H7 (cell line): ENCODE measurements at regions not wholly inside any gene's neighbourhood (a gene's known extent, or its start where the extent isn't known, plus 50 kb on each side); places are given as distances from the start of the nearest gene placed in this dataset.
A peak's percentile ranks its signal among the peaks of the same experiment; 100 is the strongest.
"Not testable (repeated sequence)": the region's sequence is repeated elsewhere in the genome, so short reads cannot be mapped to it uniquely, and the experiment has no call there.

Source experiments
- DNase-seq: peaks from one replicate; pipeline ENCODE4 v3.0.0; 2012
- H3K27me3 ChIP-seq: 2 replicates; pipeline ENCODE4 v1.6.0; 2011; ENCODE audit warnings: mild to moderate bottlenecking, low read length; ENCODE audit not compliant: control insufficient read depth, insufficient read depth
- H3K36me3 ChIP-seq: replicated peaks from 2 replicates; pipeline ENCODE4 v1.5.1; 2011; ENCODE audit warnings: low read length; ENCODE audit not compliant: control insufficient read depth, insufficient read depth
- H3K4me3 ChIP-seq: 2 replicates; pipeline ENCODE4 v1.5.1; 2011; ENCODE audit warnings: low read depth, mild to moderate bottlenecking, control low read depth, low read length, moderate library complexity; ENCODE audit not compliant: insufficient read depth

GRCh38 chr12:126268222-126268621 is 1203.0 kb downstream of the AACS start:
- Histone ChIP-seq H3K27me3 (no peaks in the 10 kb centered on the region), H3K36me3 (no peaks in the 10 kb centered on the region), H3K4me3 (no peak overlapping the region)
- DNase-seq = no peak

- no peaks in the 10 kb centered on the region for H3K27me3 ChIP-seq
- DNase-seq = no peak
- H3K4me3 ChIP-seq = no peak overlapping the region
- H3K36me3 ChIP-seq = no peaks in the 10 kb centered on the region
These were observed 1205.9 kb downstream of the AACS start for GRCh38 chr12:126271159-126271558.

GRCh38 chr12:126282691-126283090 is 1217.5 kb downstream of the AACS start:
- no peak overlapping the region for H3K4me3 ChIP-seq
- H3K27me3 ChIP-seq = no peaks in the 10 kb centered on the region
- no peaks in the 10 kb centered on the region for H3K36me3 ChIP-seq
- no peak for DNase-seq

GRCh38 chr12:126286203-126286602 is 1221.0 kb downstream of the AACS start:
- Histone ChIP-seq H3K36me3 (no peaks in the 10 kb centered on the region), H3K27me3 (no peaks in the 10 kb centered on the region), H3K4me3 (no peak overlapping the region)
- DNase-seq = no peak

- Histone ChIP-seq H3K4me3 (no peak overlapping the region), H3K27me3 (no peaks in the 10 kb centered on the region), H3K36me3 (no peaks in the 10 kb centered on the region)
- no peak for DNase-seq
These were observed 1225.2 kb downstream of the AACS start for GRCh38 chr12:126290456-126290855.

- not testable (repeated sequence) for H3K27me3 ChIP-seq, DNase-seq, H3K36me3 ChIP-seq
These were observed 1226.8 kb downstream of the AACS start for GRCh38 chr12:126291987-126292386.

GRCh38 chr12:126295652-126296051 is 1230.4 kb downstream of the AACS start:
- H3K36me3 ChIP-seq = no peaks in the 10 kb centered on the region
- H3K27me3 ChIP-seq = no peaks in the 10 kb centered on the region
- DNase-seq = no peak
- H3K4me3 ChIP-seq = no peak overlapping the region

More at GRCh38 chr12:126291987-126292386, 1226.8 kb downstream of the AACS start:
- H3K4me3 ChIP-seq = not testable (repeated sequence)

GRCh38 chr12:126309278-126309677 is 1244.0 kb downstream of the AACS start:
- DNase-seq = no peak
- Histone ChIP-seq H3K36me3 (no peaks in the 10 kb centered on the region), H3K4me3 (no peak overlapping the region), H3K27me3 (no peaks in the 10 kb centered on the region)

- no peak for DNase-seq
- H3K27me3 ChIP-seq = no peaks in the 10 kb centered on the region
- H3K36me3 ChIP-seq = no peaks in the 10 kb centered on the region
- H3K4me3 ChIP-seq = no peak overlapping the region
These were observed 1247.2 kb downstream of the AACS start for GRCh38 chr12:126312457-126312856.

- Histone ChIP-seq H3K27me3 (no peaks in the 10 kb centered on the region), H3K4me3 (no peak overlapping the region), H3K36me3 (no peaks in the 10 kb centered on the region)
- DNase-seq = no peak
These were observed 1251.2 kb downstream of the AACS start for GRCh38 chr12:126316411-126316810.

GRCh38 chr12:126337556-126338441 is 1272.6 kb downstream of the AACS start:
- no peaks in the 10 kb centered on the region for H3K36me3 ChIP-seq
- H3K4me3 ChIP-seq = no peak overlapping the region
- DNase-seq = no peak
- no peaks in the 10 kb centered on the region for H3K27me3 ChIP-seq

GRCh38 chr12:126342866-126343265 is 1277.6 kb downstream of the AACS start:
- Histone ChIP-seq H3K36me3 (no peaks in the 10 kb centered on the region), H3K4me3 (no peak overlapping the region), H3K27me3 (no peaks in the 10 kb centered on the region)
- DNase-seq = no peak

- Histone ChIP-seq H3K4me3 (no peak overlapping the region), H3K36me3 (no peaks in the 10 kb centered on the region), H3K27me3 (no peaks in the 10 kb centered on the region)
- no peak for DNase-seq
These were observed 1278.1 kb downstream of the AACS start for GRCh38 chr12:126343321-126343720.

- no peaks in the 10 kb centered on the region for H3K36me3 ChIP-seq
These were observed 1280.9 kb downstream of the AACS start for GRCh38 chr12:126346087-126346486.

GRCh38 chr12:126347421-126347820 is 1282.2 kb downstream of the AACS start:
- DNase-seq = peak; percentile 60
- no peaks in the 10 kb centered on the region for H3K27me3 ChIP-seq

More at GRCh38 chr12:126346087-126346486, 1280.9 kb downstream of the AACS start:
- Histone ChIP-seq H3K27me3 (no peaks in the 10 kb centered on the region), H3K4me3 (no peak overlapping the region)
- DNase-seq = peak; percentile 20

More at GRCh38 chr12:126347421-126347820, 1282.2 kb downstream of the AACS start:
- H3K36me3 ChIP-seq = no peaks in the 10 kb centered on the region
- H3K4me3 ChIP-seq = no peak overlapping the region
